Spleen (tissue), 11 donors: ENCODE measurements at regions not wholly inside any gene's neighbourhood (a gene's known extent, or its start where the extent isn't known, plus 50 kb on each side); places are given as distances from the start of the nearest gene placed in this dataset.

Source experiments
- DNase-seq: peaks from one replicate; pipeline ENCODE4 v3.0.0-alpha.2; 2020
- H3K27ac ChIP-seq, 8 donors: fragments of 200-600 bp; sonication (generic) in 7 of 8; 1 replicate in 4 of 8; 2 replicates in 4 of 8; pipeline versions ENCODE4 v1.5.0 to v1.8.0; 2016 to 2021; ENCODE audit warnings: inconsistent platforms in 4 of 8, mild to moderate bottlenecking in 4 of 8, moderate library complexity in 1 of 8
- H3K27me3 ChIP-seq, 7 donors: fragments of 200-600 bp; sonication (generic) in 6 of 7; replicated peaks in 1 of 7; 1 replicate in 4 of 7; 2 replicates in 3 of 7; pipeline versions ENCODE4 v1.5.0 to v1.8.0; 2016 to 2021; ENCODE audit warnings: inconsistent platforms in 3 of 7, mild to moderate bottlenecking in 1 of 7
- H3K36me3 ChIP-seq, 6 donors: fragments of 200-600 bp; sonication (generic) in 5 of 6; 1 replicate in 4 of 6; 2 replicates in 2 of 6; pipeline versions ENCODE4 v1.5.0 to v1.8.0; 2016 to 2021; ENCODE audit warnings: inconsistent platforms in 2 of 6
- H3K4me1 ChIP-seq, 6 donors: fragments of 200-600 bp; sonication (generic) in 5 of 6; 1 replicate in 3 of 6; 2 replicates in 3 of 6; pipeline versions ENCODE4 v1.5.0 to v1.8.0; 2016 to 2021; ENCODE audit warnings: inconsistent platforms in 3 of 6
- H3K4me3 ChIP-seq, 8 donors: fragments of 200-600 bp; sonication (generic) in 7 of 8; 1 replicate in 4 of 8; 2 replicates in 4 of 8; pipeline versions ENCODE4 v1.5.0 to v1.8.0; 2016 to 2021; ENCODE audit warnings: inconsistent platforms in 4 of 8, mild to moderate bottlenecking in 4 of 8, moderate library complexity in 2 of 8
- H3K9me3 ChIP-seq, 8 donors: fragments of 200-600 bp; sonication (generic) in 7 of 8; 1 replicate in 4 of 8; 2 replicates in 4 of 8; pipeline versions ENCODE4 v1.5.0 to v1.8.0; 2016 to 2021; ENCODE audit warnings: inconsistent platforms in 4 of 8
- POLR2A ChIP-seq, 3 donors: fragments of 450-650 bp; IDR thresholded peaks; one replicate each; pipeline ENCODE4 v1.5.1; 2017; ENCODE audit warnings: antibody characterized with exemption in 3 of 3, mild to moderate bottlenecking in 1 of 3
- POLR2AphosphoS5 ChIP-seq, 3 donors: sonication (generic); formaldehyde crosslinking; IDR thresholded peaks; one replicate each; pipeline ENCODE4 v1.5.1; 2017; ENCODE audit warnings: antibody characterized with exemption in 3 of 3
- WGBS, 5 donors: extraction: QIAGEN DNeasy Blood & Tissue Kit in 3 of 5; methylation state at CpG; one replicate each; pipeline versions ENCODE4 v1.1.5 to v1.1.7; 2013 to 2018; 5-methylcytosine and 5-hydroxymethylcytosine counted together
- intact Hi-C: fragments of 100-400 bp; cut with DNase I; formaldehyde crosslinking; loops from one replicate; pipeline ENCODE4 v1.15.0; 2023; ENCODE audit warnings: low total_unique reads
- small RNA-seq, 4 donors: library from RNA; depleted of rRNA; stranded (forward); fragments of <200 nt; gene quantifications; one replicate each; pipeline ENCODE3, GENCODE V24; 2016
- TF ChIP-seq, protein P1 (sequence below), 11 experiments: fragments of 200-600 bp in 7 of 11; fragments of 450-650 bp in 4 of 11; sonication (generic) in 4 of 11; IDR thresholded peaks in 8 of 11; conservative IDR thresholded peaks in 3 of 11; 1 replicate in 7 of 11; 2 replicates in 4 of 11; pipeline versions ENCODE4 v1.4.0 to v1.8.0; 2016 to 2021; ENCODE audit warnings: antibody characterized with exemption in 11 of 11, inconsistent platforms in 4 of 11, mild to moderate bottlenecking in 1 of 11
- donor health status: healthy with polysubstance abuse.
- donor health status: DM: no; HTN: no; CAD: no; lungs with moderate emphysema.
- donor health status: DM: no; HTN: no; CAD: no.
- donor health status: Bipolar disorder and iron deficiency.
- donor health status: healthy.
- donor health status: DM: no; HTN: no; CAD: no.
- donor health status: DM: yes; HTN: yes; CAD: no.

DNA sequence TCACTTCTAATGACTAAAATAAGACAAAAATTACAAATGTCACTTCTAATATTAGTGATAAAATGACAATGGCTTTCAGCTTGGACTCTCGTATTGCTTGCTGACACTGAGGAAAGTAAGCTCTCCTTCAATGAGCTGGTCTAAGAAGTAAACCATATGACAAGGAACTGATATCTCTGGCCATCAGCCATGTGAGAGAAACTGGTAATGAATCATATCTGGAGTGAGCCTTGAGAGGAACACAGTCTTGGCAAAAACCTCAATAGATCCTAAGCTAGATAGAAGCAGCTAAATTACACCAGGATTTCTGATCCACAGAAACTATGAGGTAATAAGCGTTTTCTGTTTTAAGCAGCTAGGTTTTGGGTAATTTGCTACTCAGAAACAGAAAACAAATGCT, 1575.1 kb downstream of the OTOL1 start:
- H3K36me3 ChIP-seq = no peaks in the 10 kb centered on the region
- no peaks in the 10 kb centered on the region for H3K27me3 ChIP-seq
- no peak overlapping the region for H3K27ac ChIP-seq
- intact Hi-C loops = no loop called here
- WGBS, 5 donors = 40 to 83% (median 58%) methylated on average over 2 of the region's 2 CpGs
- TF ChIP-seq POLR2A (IDR thresholded peaks at IDR 0.05) (no peak), POLR2AphosphoS5 (IDR thresholded peaks at IDR 0.05) (no peak)
- TF ChIP-seq, protein P1, sequence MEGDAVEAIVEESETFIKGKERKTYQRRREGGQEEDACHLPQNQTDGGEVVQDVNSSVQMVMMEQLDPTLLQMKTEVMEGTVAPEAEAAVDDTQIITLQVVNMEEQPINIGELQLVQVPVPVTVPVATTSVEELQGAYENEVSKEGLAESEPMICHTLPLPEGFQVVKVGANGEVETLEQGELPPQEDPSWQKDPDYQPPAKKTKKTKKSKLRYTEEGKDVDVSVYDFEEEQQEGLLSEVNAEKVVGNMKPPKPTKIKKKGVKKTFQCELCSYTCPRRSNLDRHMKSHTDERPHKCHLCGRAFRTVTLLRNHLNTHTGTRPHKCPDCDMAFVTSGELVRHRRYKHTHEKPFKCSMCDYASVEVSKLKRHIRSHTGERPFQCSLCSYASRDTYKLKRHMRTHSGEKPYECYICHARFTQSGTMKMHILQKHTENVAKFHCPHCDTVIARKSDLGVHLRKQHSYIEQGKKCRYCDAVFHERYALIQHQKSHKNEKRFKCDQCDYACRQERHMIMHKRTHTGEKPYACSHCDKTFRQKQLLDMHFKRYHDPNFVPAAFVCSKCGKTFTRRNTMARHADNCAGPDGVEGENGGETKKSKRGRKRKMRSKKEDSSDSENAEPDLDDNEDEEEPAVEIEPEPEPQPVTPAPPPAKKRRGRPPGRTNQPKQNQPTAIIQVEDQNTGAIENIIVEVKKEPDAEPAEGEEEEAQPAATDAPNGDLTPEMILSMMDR (IDR thresholded peaks at IDR 0.05 in 8 of 11, conservative IDR thresholded peaks at IDR 0.05 in 3 of 11) = no peak
- no peaks in the 10 kb centered on the region for H3K4me1 ChIP-seq
- peaks cover 0 to 34% (median 12%) of the 10 kb centered on the region in 8 donors for H3K9me3 ChIP-seq
- H3K4me3 ChIP-seq = no peak overlapping the region
- no peak for DNase-seq

Small RNA genes lying in the stretch of these regions (small RNA-seq; reads per million reads assigned to genes)
- gene AC128716.1 = 0 reads per million in 4 donors
